CD14-positive monocyte (primary cell): ENCODE measurements at regions not wholly inside any gene's neighbourhood (a gene's known extent, or its start where the extent isn't known, plus 50 kb on each side); places are given as distances from the start of the nearest gene placed in this dataset.

Experiments used
- DNase-seq, 3 donors: peaks; one replicate each; pipeline ENCODE4 v3.0.0-alpha.2; 2011 to 2022
- H2AFZ ChIP-seq: 2 replicates; pipeline ENCODE4 v1.6.0; 2012; ENCODE audit warnings: mild to moderate bottlenecking, low read depth, low read length, inconsistent platforms; ENCODE audit not compliant: insufficient read depth, poor library complexity, severe bottlenecking
- H3K27ac ChIP-seq, 2 donors: 1 replicate in 1 of 2; 2 replicates in 1 of 2; pipeline ENCODE4 v1.5.1; 2012 to 2013; ENCODE audit warnings: low read length in 2 of 2, control low read depth in 1 of 2, inconsistent platforms in 1 of 2, low read depth in 1 of 2, mild to moderate bottlenecking in 1 of 2
- H3K27me3 ChIP-seq, 2 donors: one replicate each; pipeline versions ENCODE4 v1.6.0 to v1.6.1; 2011 to 2013; ENCODE audit warnings: low read length in 2 of 2; ENCODE audit not compliant: control insufficient read depth in 2 of 2, insufficient read depth in 2 of 2
- H3K36me3 ChIP-seq, 2 donors: replicated peaks in 1 of 2; 1 replicate in 1 of 2; 2 replicates in 1 of 2; pipeline versions ENCODE4 v1.5.1 to v1.6.1; 2012 to 2013; ENCODE audit warnings: low read length in 2 of 2, control low read depth in 1 of 2, inconsistent platforms in 1 of 2, mild to moderate bottlenecking in 1 of 2; ENCODE audit not compliant: insufficient read depth in 2 of 2, control insufficient read depth in 1 of 2
- H3K4me1 ChIP-seq, 2 donors: 1 replicate in 1 of 2; 2 replicates in 1 of 2; pipeline versions ENCODE4 v1.5.1 to v1.6.1; 2012 to 2013; ENCODE audit warnings: low read length in 2 of 2, control low read depth in 1 of 2, inconsistent platforms in 1 of 2, mild to moderate bottlenecking in 1 of 2, moderate library complexity in 1 of 2; ENCODE audit not compliant: insufficient read depth in 2 of 2, control insufficient read depth in 1 of 2
- H3K4me2 ChIP-seq: replicated peaks from 2 replicates; pipeline ENCODE3; 2012; ENCODE audit warnings: low read length, moderate library complexity, mild to moderate bottlenecking; ENCODE audit not compliant: poor library complexity, severe bottlenecking; ENCODE audit errors: extremely low read depth
- H3K4me3 ChIP-seq, 3 experiments: fragments of 200-600 bp in 1 of 3; sonication (generic) in 1 of 3; replicated peaks in 1 of 3; 1 replicate in 2 of 3; 2 replicates in 1 of 3; pipeline ENCODE4 v1.5.1; 2011 to 2013; ENCODE audit warnings: low read length in 3 of 3, mild to moderate bottlenecking in 3 of 3, control low read depth in 2 of 3, low read depth in 2 of 3, inconsistent platforms in 1 of 3, moderate library complexity in 1 of 3
- H3K79me2 ChIP-seq: 2 replicates; pipeline ENCODE4 v1.6.0; 2012; ENCODE audit warnings: mild to moderate bottlenecking, control low read depth, inconsistent platforms, low read length, moderate library complexity; ENCODE audit not compliant: insufficient read depth
- H3K9ac ChIP-seq: 2 replicates; pipeline ENCODE4 v1.6.0; 2017; ENCODE audit warnings: low read length, mild to moderate bottlenecking; ENCODE audit not compliant: insufficient read depth, poor library complexity, severe bottlenecking
- H3K9me3 ChIP-seq, 2 donors: replicated peaks in 1 of 2; 1 replicate in 1 of 2; 2 replicates in 1 of 2; pipeline versions ENCODE4 v1.5.1 to v1.6.1; 2012 to 2013; ENCODE audit warnings: low read length in 2 of 2, control low read depth in 1 of 2; ENCODE audit not compliant: control insufficient read depth in 1 of 2, insufficient read depth in 1 of 2
- H4K20me1 ChIP-seq: 2 replicates; pipeline ENCODE4 v1.6.0; 2012; ENCODE audit warnings: mild to moderate bottlenecking, low read length, control low read depth, moderate library complexity; ENCODE audit not compliant: insufficient read depth
- H3K27ac Mint-ChIP-seq, 7 donors: one replicate each; pipeline ENCODE4 v1.8.0; 2020; ENCODE audit warnings: mild to moderate bottlenecking in 7 of 7, mixed read lengths in 7 of 7, moderate library complexity in 6 of 7, inconsistent platforms in 2 of 7
- H3K27me3 Mint-ChIP-seq, 3 donors: one replicate each; pipeline ENCODE4 v1.8.0; 2021 to 2022; ENCODE audit warnings: low read depth in 3 of 3, mild to moderate bottlenecking in 3 of 3, mixed read lengths in 3 of 3, moderate library complexity in 3 of 3, inconsistent platforms in 1 of 3
- H3K36me3 Mint-ChIP-seq, 2 donors: one replicate each; pipeline ENCODE4 v1.8.0; 2020; ENCODE audit warnings: mixed read lengths in 2 of 2, inconsistent platforms in 1 of 2, mild to moderate bottlenecking in 1 of 2
- H3K4me1 Mint-ChIP-seq: one replicate; pipeline ENCODE4 v1.8.0; 2020; ENCODE audit warnings: mild to moderate bottlenecking, mixed read lengths
- H3K4me3 Mint-ChIP-seq, 2 donors: one replicate each; pipeline ENCODE4 v1.8.0; 2020; ENCODE audit warnings: mild to moderate bottlenecking in 2 of 2, mixed read lengths in 2 of 2, moderate library complexity in 1 of 2
- H3K9me3 Mint-ChIP-seq, 7 donors: one replicate each; pipeline ENCODE4 v1.8.0; 2020 to 2022; ENCODE audit warnings: mixed read lengths in 7 of 7, mild to moderate bottlenecking in 6 of 7, moderate library complexity in 6 of 7, inconsistent platforms in 2 of 7
- CTCF ChIP-seq: fragments of 200-600 bp; IDR thresholded peaks from one replicate; pipeline ENCODE4 v1.8.0; 2022; ENCODE audit warnings: antibody characterized with exemption, mild to moderate bottlenecking
- WGBS: methylation state at CpG from one replicate; pipeline ENCODE4 v1.1.5; 2013; ENCODE audit warnings: missing lambda C conversion rate; ENCODE audit not compliant: insufficient coverage; 5-methylcytosine and 5-hydroxymethylcytosine counted together
- intact Hi-C, 2 donors: fragments of 100-400 bp; cut with micrococcal nuclease; formaldehyde crosslinking; loops; one replicate each; pipeline versions ENCODE4 v1.15.0 to v1.15.1; 2023

- Histone ChIP-seq H2AFZ (no peak overlapping the region), H3K4me3 (no peak overlapping the region), H3K27me3 (no peaks in the 10 kb centered on the region), H3K4me1 (no peaks in the 10 kb centered on the region), H3K36me3 (no peaks in the 10 kb centered on the region), H3K9ac (no peak overlapping the region), H3K4me2 (no peak overlapping the region), H4K20me1 (no peaks in the 10 kb centered on the region), H3K79me2 (no peaks in the 10 kb centered on the region), H3K27ac (no peak overlapping the region), H3K9me3 (no peaks in the 10 kb centered on the region)
- Mint-ChIP-seq H3K36me3 (no peaks in the 10 kb centered on the region), H3K4me3 (no peak overlapping the region), H3K27me3 (peaks cover 2 to 6% (median 2%) of the 10 kb centered on the region in 3 donors), H3K4me1 (peaks cover 4% of the 10 kb centered on the region), H3K27ac (no peak overlapping the region), H3K9me3 (peaks cover 0 to 1% (median 0%) of the 10 kb centered on the region in 7 donors)
- TF ChIP-seq CTCF: no peak
- DNase-seq: no peak
- 100% methylated on average over 3 of the region's 3 CpGs for WGBS
- intact Hi-C loops: loop anchor here in 1 of 2 donors (10.0 kb wide), 1 partner anchor 708 kb away; no protein-coding TSS in a partner anchor
Observed at GRCh38 chr18:21996351-21996826, 173.0 kb upstream of the GATA6 start.

- WGBS: 79% methylated on average over 4 of the region's 14 CpGs
- no peak overlapping the region for H3K27ac ChIP-seq
- no peak overlapping the region for H2AFZ ChIP-seq
- no peak overlapping the region for H3K4me3 Mint-ChIP-seq
- H3K4me3 ChIP-seq: no peak overlapping the region
- TF ChIP-seq CTCF: peak; percentile 81
- peak overlapping the region in 1 of 7 donors; percentile 21 for H3K27ac Mint-ChIP-seq
- peak; percentile 15 to 42 (median 41) for DNase-seq
- H3K36me3 ChIP-seq: no peaks in the 10 kb centered on the region
- H3K27me3 Mint-ChIP-seq: peaks cover 2 to 4% (median 2%) of the 10 kb centered on the region in 3 donors
- no peaks in the 10 kb centered on the region for H4K20me1 ChIP-seq
- H3K4me1 Mint-ChIP-seq: peaks cover 4% of the 10 kb centered on the region
- no peaks in the 10 kb centered on the region for H3K27me3 ChIP-seq
- intact Hi-C loops: loop anchor here in 1 of 2 donors (10.0 kb wide), 1 partner anchor 707 kb away; no protein-coding TSS in a partner anchor
- H3K4me1 ChIP-seq: no peaks in the 10 kb centered on the region
- no peaks in the 10 kb centered on the region for H3K79me2 ChIP-seq
- peaks cover 0 to 8% (median 1%) of the 10 kb centered on the region in 7 donors for H3K9me3 Mint-ChIP-seq
- no peak overlapping the region for H3K9ac ChIP-seq
- H3K36me3 Mint-ChIP-seq: no peaks in the 10 kb centered on the region
- H3K9me3 ChIP-seq: no peaks in the 10 kb centered on the region
- H3K4me2 ChIP-seq: no peak overlapping the region
Observed at GRCh38 chr18:21997207-21998143, 171.9 kb upstream of the GATA6 start.
